IMR-90 (cell line): ENCODE measurements at regions not wholly inside any gene's neighbourhood (a gene's known extent, or its start where the extent isn't known, plus 50 kb on each side); places are given as distances from the start of the nearest gene placed in this dataset.

Experiments
- ATAC-seq: fragments of 200-7000 bp; cut with Tn5 transposase; 2 replicates; pipeline ENCODE4 v1.9.1; 2020; ENCODE audit warnings: low read depth, mild to moderate bottlenecking, moderate library complexity
- BruUV-seq: library from RNA; stranded (reverse); fragments of 400-500 nt; replicated peaks from 2 replicates; lab custom pipeline; 2021; lab: Mats Ljungman, UMichigan
- CTCF ChIA-PET: fragments of 300-600 bp; formaldehyde crosslinking; extraction: SDS; loops from one replicate; lab custom pipeline; 2021; ENCODE audit warnings: antibody characterized with exemption; lab: Yijun Ruan, JAX
- POLR2A ChIA-PET: fragments of 300-600 bp; sonication (Branson Sonifier 250); formaldehyde crosslinking; loops from one replicate; lab custom pipeline; 2022; ENCODE audit warnings: antibody characterized with exemption; ENCODE audit not compliant: unreplicated experiment; lab: Charles Lee
- DNase-seq: peaks from one replicate; pipeline ENCODE4 v3.0.0; 2013
- H2AFZ ChIP-seq: replicated peaks from 2 replicates; pipeline ENCODE3; 2013; ENCODE audit warnings: low read length, mild to moderate bottlenecking; ENCODE audit not compliant: poor library complexity
- H2AK5ac ChIP-seq: 2 replicates; pipeline ENCODE4 v1.6.1; 2013; ENCODE audit warnings: low read depth, low read length, inconsistent platforms
- H2AK9ac ChIP-seq: replicated peaks from 2 replicates; pipeline ENCODE3; 2013; ENCODE audit warnings: mild to moderate bottlenecking, low read depth, low read length, moderate library complexity; ENCODE audit not compliant: poor library complexity
- H2BK120ac ChIP-seq: 2 replicates; pipeline ENCODE4 v1.6.1; 2013; ENCODE audit warnings: low read depth, low read length, inconsistent platforms
- H2BK15ac ChIP-seq: 3 replicates; pipeline ENCODE4 v1.6.1; 2013; ENCODE audit warnings: low read depth, low read length, inconsistent platforms
- H2BK20ac ChIP-seq: 2 replicates; pipeline ENCODE4 v1.6.1; 2013; ENCODE audit warnings: low read depth, mild to moderate bottlenecking, inconsistent platforms, low read length, moderate library complexity
- H2BK5ac ChIP-seq: 2 replicates; pipeline ENCODE4 v1.6.1; 2013; ENCODE audit warnings: mild to moderate bottlenecking, low read depth, low read length, inconsistent platforms; ENCODE audit not compliant: poor library complexity, severe bottlenecking
- H3K14ac ChIP-seq: replicated peaks from 2 replicates; pipeline ENCODE4 v1.6.1; 2013; ENCODE audit warnings: low read depth, low read length, inconsistent platforms
- H3K18ac ChIP-seq: 2 replicates; pipeline ENCODE4 v1.6.1; 2013; ENCODE audit warnings: low read depth, low read length, control low read depth
- H3K23ac ChIP-seq: 2 replicates; pipeline ENCODE4 v1.6.1; 2013; ENCODE audit warnings: low read depth, low read length, inconsistent platforms
- H3K27ac ChIP-seq: 2 replicates; pipeline ENCODE4 v1.5.1; 2013; ENCODE audit warnings: mild to moderate bottlenecking, control low read depth, low read length; ENCODE audit not compliant: insufficient read depth
- H3K27me3 ChIP-seq: 2 replicates; pipeline ENCODE4 v1.6.1; 2013; ENCODE audit warnings: low read length; ENCODE audit not compliant: control insufficient read depth, insufficient read depth
- H3K36me3 ChIP-seq: 2 replicates; pipeline ENCODE4 v1.6.1; 2013; ENCODE audit warnings: low read length, mixed read lengths; ENCODE audit not compliant: control insufficient read depth, insufficient read depth
- H3K4ac ChIP-seq: 2 replicates; pipeline ENCODE4 v1.6.1; 2013; ENCODE audit warnings: low read depth, low read length, inconsistent platforms
- H3K4me1 ChIP-seq: 2 replicates; pipeline ENCODE4 v1.6.1; 2013; ENCODE audit warnings: low read length, mixed read lengths; ENCODE audit not compliant: control insufficient read depth, insufficient read depth
- H3K4me2 ChIP-seq: 2 replicates; pipeline ENCODE4 v1.6.1; 2013; ENCODE audit warnings: low read depth, mild to moderate bottlenecking, control low read depth, low read length, moderate library complexity
- H3K4me3 ChIP-seq: 2 replicates; pipeline ENCODE4 v1.5.1; 2013; ENCODE audit warnings: low read depth, mild to moderate bottlenecking, control low read depth, low read length, moderate library complexity; ENCODE audit not compliant: insufficient read depth
- H3K56ac ChIP-seq: 2 replicates; pipeline ENCODE4 v1.6.1; 2013; ENCODE audit warnings: low read length, inconsistent platforms; ENCODE audit not compliant: insufficient read depth; ENCODE audit errors: extremely low read depth
- H3K79me1 ChIP-seq, 2 experiments: 2 replicates each; pipeline ENCODE4 v1.6.1; 2013; ENCODE audit warnings: low read length in 2 of 2, inconsistent platforms in 1 of 2, low read depth in 1 of 2
- H3K9ac ChIP-seq: 2 replicates; pipeline ENCODE4 v1.6.1; 2013; ENCODE audit warnings: low read depth, low read length, control low read depth
- H3K9me1 ChIP-seq: 2 replicates; pipeline ENCODE4 v1.6.1; 2013; ENCODE audit warnings: low read length, inconsistent platforms; ENCODE audit not compliant: insufficient read depth
- H3K9me3 ChIP-seq: 2 replicates; pipeline ENCODE4 v1.6.1; 2013; ENCODE audit warnings: low read length; ENCODE audit not compliant: control insufficient read depth, insufficient read depth
- H4K20me1 ChIP-seq: 2 replicates; pipeline ENCODE4 v1.6.1; 2013; ENCODE audit warnings: low read length, inconsistent platforms; ENCODE audit not compliant: insufficient read depth
- H4K5ac ChIP-seq: 2 replicates; pipeline ENCODE4 v1.6.1; 2013; ENCODE audit warnings: mild to moderate bottlenecking, low read depth, low read length, control low read depth
- H4K8ac ChIP-seq, 2 experiments: 2 replicates each; pipeline ENCODE4 v1.6.1; 2013; ENCODE audit warnings: low read depth in 2 of 2, low read length in 2 of 2, control low read depth in 1 of 2, inconsistent platforms in 1 of 2
- H4K91ac ChIP-seq: 2 replicates; pipeline ENCODE4 v1.6.1; 2013; ENCODE audit warnings: low read depth, low read length, inconsistent platforms; ENCODE audit not compliant: insufficient read depth
- BHLHE40 ChIP-seq: fragments of 150-350 bp; IDR thresholded peaks from 2 replicates; pipeline ENCODE4 v1.6.1; 2016; ENCODE audit warnings: mild to moderate bottlenecking, low read depth, low read length
- CHD1 ChIP-seq: IDR thresholded peaks from 2 replicates; pipeline ENCODE4 v1.6.1; 2012; ENCODE audit warnings: low read depth, low read length, improper control_type of control experiment
- CTCF ChIP-seq: conservative IDR thresholded peaks from 2 replicates; pipeline ENCODE4 v1.5.1; 2012; ENCODE audit warnings: mild to moderate bottlenecking, low read depth, low read length, improper control_type of control experiment
- ELK1 ChIP-seq: fragments of 150-350 bp; IDR thresholded peaks from 2 replicates; pipeline ENCODE4 v1.6.1; 2016; ENCODE audit warnings: low read depth, mild to moderate bottlenecking, low read length, moderate library complexity, borderline replicate concordance
- FOS ChIP-seq: fragments of 150-350 bp; IDR thresholded peaks from 2 replicates; pipeline ENCODE4 v1.6.1; 2016; ENCODE audit warnings: low read depth, low read length
- MAFK ChIP-seq: IDR thresholded peaks from 2 replicates; pipeline ENCODE4 v1.6.1; 2012; ENCODE audit warnings: low read depth, low read length, improper control_type of control experiment
- MXI1 ChIP-seq: IDR thresholded peaks from 2 replicates; pipeline ENCODE4 v1.6.1; 2012; ENCODE audit warnings: low read depth, mild to moderate bottlenecking, low read length, moderate library complexity, borderline replicate concordance
- NFE2L2 ChIP-seq: fragments of 150-350 bp; IDR thresholded peaks from 2 replicates; pipeline ENCODE4 v1.6.1; 2016; ENCODE audit warnings: low read depth, mild to moderate bottlenecking, low read length
- POLR2A ChIP-seq: IDR thresholded peaks from 2 replicates; pipeline ENCODE4 v1.6.1; 2012; ENCODE audit warnings: mild to moderate bottlenecking, low read depth, low read length
- RCOR1 ChIP-seq: IDR thresholded peaks from 2 replicates; pipeline ENCODE4 v1.6.1; 2012; ENCODE audit warnings: mild to moderate bottlenecking, low read length, improper control_type of control experiment; ENCODE audit not compliant: insufficient replicate concordance
- SMC3 ChIP-seq: fragments of 150-350 bp; IDR thresholded peaks from 2 replicates; pipeline ENCODE4 v1.6.1; 2016; ENCODE audit warnings: low read depth, mild to moderate bottlenecking, antibody characterized with exemption, low read length, moderate library complexity
- USF2 ChIP-seq: fragments of 150-350 bp; IDR thresholded peaks from 2 replicates; pipeline ENCODE4 v1.6.1; 2017; ENCODE audit warnings: mild to moderate bottlenecking, antibody characterized with exemption, low read length, low read depth
- WGBS, 2 experiments: methylation state at CpG; one replicate each; pipeline versions ENCODE4 v1.1.5 to v1.1.7; 2013; ENCODE audit warnings: missing lambda C conversion rate in 2 of 2; ENCODE audit not compliant: insufficient read length in 1 of 2; ENCODE audit errors: extremely low coverage in 2 of 2; 5-methylcytosine and 5-hydroxymethylcytosine counted together
- dilution Hi-C: fragments of 300-500 bp; cut with HindIII; formaldehyde crosslinking; loops from one replicate; pipeline ENCODE4 v1.14.3; 2018; ENCODE audit warnings: low sequenced_read_pairs; ENCODE audit not compliant: unreplicated experiment
- in situ Hi-C: fragments of 300-500 bp; cut with MboI; formaldehyde crosslinking; loops from 3 replicates; pipeline ENCODE4 v1.14.3; 2019; ENCODE audit warnings: low sequenced_read_pairs, inconsistent platforms, mixed read lengths
- intact Hi-C: fragments of 100-400 bp; cut with micrococcal nuclease; formaldehyde crosslinking; loops from 2 replicates; pipeline ENCODE4 v1.10.0; 2022

GRCh38 chr2:215680605-215681598 is 245.0 kb upstream of the FN1 start:
- H3K56ac ChIP-seq: peak overlapping the region; percentile 68; the same call in 1 of the 2 replicates
- peak overlapping the region; percentile 47 for H2AK9ac ChIP-seq
- in situ Hi-C loops (no loop called here), intact Hi-C loops (no loop called here), dilution Hi-C loops (no loop called here)
- H3K4me3 ChIP-seq: no peak overlapping the region
- peak overlapping the region; percentile 71 for H3K4me2 ChIP-seq
- H3K79me1 ChIP-seq: no peaks in the 10 kb centered on the region
- H3K9me1 ChIP-seq: no peaks in the 10 kb centered on the region; the same call in none of the 2 replicates
- H3K14ac ChIP-seq: peak overlapping the region; percentile 94
- no peaks in the 10 kb centered on the region for H3K36me3 ChIP-seq
- DNase-seq: peak; percentile 87
- H3K4me1 ChIP-seq: peaks cover 19% of the 10 kb centered on the region
- peak overlapping the region; percentile 57 for H4K91ac ChIP-seq
- H2AK5ac ChIP-seq: peak overlapping the region; percentile 79; the same call in 1 of the 2 replicates
- H3K4ac ChIP-seq: peak overlapping the region; percentile 86; the same call in 1 of the 2 replicates
- ATAC-seq: peak; percentile 64
- H3K18ac ChIP-seq: peak overlapping the region; percentile 97
- H2BK15ac ChIP-seq: peak overlapping the region; percentile 89; the same call in 1 of the 3 replicates
- BruUV-seq: no TSS peak
- CTCF ChIA-PET: interaction anchor here (0.9 kb wide), 1 partner anchor 13 kb away, joined by 3 read pairs; no protein-coding TSS in a partner anchor
- no peaks in the 10 kb centered on the region for H3K9me3 ChIP-seq
- no CpG with 5 or more reads among the region's 6 CpGs for WGBS, 2 experiments
- H4K5ac ChIP-seq: peak overlapping the region; percentile 65; the same call in 1 of the 2 replicates
- H2BK120ac ChIP-seq: peak overlapping the region; percentile 93
- H2AFZ ChIP-seq: peak overlapping the region; percentile 77
- peak overlapping the region in 1 of 2 experiments; percentile 75; a peak in 2 of 4 replicates for H4K8ac ChIP-seq
- peak overlapping the region; percentile 57; the same call in 1 of the 2 replicates for H3K9ac ChIP-seq
- peak overlapping the region; percentile 86 for H3K23ac ChIP-seq
- H2BK5ac ChIP-seq: peak overlapping the region; percentile 91
- H3K27ac ChIP-seq: peak overlapping the region; percentile 85
- H3K27me3 ChIP-seq: no peaks in the 10 kb centered on the region
- peak overlapping the region; percentile 91 for H2BK20ac ChIP-seq
- POLR2A ChIA-PET: interaction anchor here (0.6 kb wide), 1 partner anchor 8 kb away, joined by 6 read pairs; no protein-coding TSS in a partner anchor
- no peaks in the 10 kb centered on the region for H4K20me1 ChIP-seq
- TF ChIP-seq MXI1 (no peak), SMC3 (no peak), NFE2L2 (peak; percentile 15; the same call in 1 of the 2 replicates), BHLHE40 (no peak), ELK1 (no peak), USF2 (peak; percentile 38; the same call in 1 of the 2 replicates), FOS (no peak), MAFK (peak; percentile 30; the same call in 1 of the 2 replicates), RCOR1 (no peak), CTCF (no peak), CHD1 (no peak), POLR2A (no peak)
